ENCODE measurements at regions not wholly inside any gene's neighbourhood (a gene's known extent, or its start where the extent isn't known, plus 50 kb on each side); places are given as distances from the start of the nearest gene placed in this dataset.

GRCh38 chr14:106599209-106599608 is 1072.8 kb downstream of the TMEM121 start:
- Histone ChIP-seq H3K36me3 (ENCODE audit: control insufficient read depth, insufficient read depth, low read length) (no peaks in the 10 kb centered on the region), H3K27me3 (ENCODE audit: control insufficient read depth, insufficient read depth, low read length) (no peaks in the 10 kb centered on the region), H3K4me3 (ENCODE audit: low read depth, low read length) (no peak overlapping the region)
- no peak for DNase-seq (ENCODE audit: low read depth)
- TF ChIP-seq CTCF (IDR thresholded peaks at IDR 0.05; ENCODE audit: insufficient read depth, low read length, poor library complexity, severe bottlenecking): no peak

GRCh38 chr14:106605548-106606448 is 1079.4 kb downstream of the TMEM121 start:
- Histone ChIP-seq H3K27me3 (ENCODE audit: control insufficient read depth, insufficient read depth, low read length) (no peaks in the 10 kb centered on the region), H3K4me3 (ENCODE audit: low read depth, low read length) (no peak overlapping the region), H3K36me3 (ENCODE audit: control insufficient read depth, insufficient read depth, low read length) (no peaks in the 10 kb centered on the region)
- TF ChIP-seq CTCF (IDR thresholded peaks at IDR 0.05; ENCODE audit: insufficient read depth, low read length, poor library complexity, severe bottlenecking): no peak
- DNase-seq (ENCODE audit: low read depth): no peak

- no peaks in the 10 kb centered on the region for H3K36me3 ChIP-seq (ENCODE audit: control insufficient read depth, insufficient read depth, low read length)
- H3K4me3 ChIP-seq (ENCODE audit: low read depth, low read length): no peak overlapping the region
- no peak for TF ChIP-seq CTCF (IDR thresholded peaks at IDR 0.05; ENCODE audit: insufficient read depth, low read length, poor library complexity, severe bottlenecking)
- DNase-seq (ENCODE audit: low read depth): no peak
- H3K27me3 ChIP-seq (ENCODE audit: control insufficient read depth, insufficient read depth, low read length): no peaks in the 10 kb centered on the region
Measured at GRCh38 chr14:106606936-106607335, 1080.6 kb downstream of the TMEM121 start.

GRCh38 chr14:106610691-106611090 is 1084.3 kb downstream of the TMEM121 start:
- H3K4me3 ChIP-seq (ENCODE audit: low read depth, low read length): no peak overlapping the region
- H3K27me3 ChIP-seq (ENCODE audit: control insufficient read depth, insufficient read depth, low read length): no peaks in the 10 kb centered on the region
- TF ChIP-seq CTCF (IDR thresholded peaks at IDR 0.05; ENCODE audit: insufficient read depth, low read length, poor library complexity, severe bottlenecking): no peak
- H3K36me3 ChIP-seq (ENCODE audit: control insufficient read depth, insufficient read depth, low read length): no peaks in the 10 kb centered on the region
- no peak for DNase-seq (ENCODE audit: low read depth)

GRCh38 chr14:106613256-106613655 is 1086.9 kb downstream of the TMEM121 start:
- Histone ChIP-seq H3K27me3 (ENCODE audit: control insufficient read depth, insufficient read depth, low read length) (no peaks in the 10 kb centered on the region), H3K36me3 (ENCODE audit: control insufficient read depth, insufficient read depth, low read length) (no peaks in the 10 kb centered on the region), H3K4me3 (ENCODE audit: low read depth, low read length) (no peak overlapping the region)
- TF ChIP-seq CTCF (IDR thresholded peaks at IDR 0.05; ENCODE audit: insufficient read depth, low read length, poor library complexity, severe bottlenecking): no peak
- no peak for DNase-seq (ENCODE audit: low read depth)
